ENCODE measurements at regions not wholly inside any gene's neighbourhood (a gene's known extent, or its start where the extent isn't known, plus 50 kb on each side); places are given as distances from the start of the nearest gene placed in this dataset.

DNA sequence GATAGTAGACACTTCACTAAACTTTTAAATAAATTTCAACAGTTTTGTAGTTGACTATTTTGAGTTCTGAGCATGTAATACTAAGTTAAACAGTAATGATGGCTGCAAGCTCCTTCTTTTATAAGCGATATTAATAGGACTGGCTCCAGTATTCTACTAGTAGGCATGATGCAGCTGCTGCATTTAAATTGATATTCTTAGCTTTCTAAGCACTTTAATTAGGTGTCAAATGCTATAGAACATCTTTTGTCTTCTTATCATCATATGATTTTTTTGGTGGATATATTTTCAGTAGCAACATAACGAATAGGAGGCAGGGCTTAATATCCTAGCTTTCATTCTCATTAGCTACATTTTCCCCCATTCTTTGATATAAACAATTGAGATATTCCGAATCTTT lies 141.1 kb downstream of the FBXO4 start:
- no peak overlapping the region for H2AFZ ChIP-seq (ENCODE audit: low read depth, low read length)
- CTCF ChIA-PET = interaction anchor here (1.2 to 3.9 kb wide), 3 partner anchors 10 to 823 kb away, joined by 3 to 41 read pairs (median 5); no protein-coding TSS in a partner anchor
- no peaks in the 10 kb centered on the region for H3K79me2 ChIP-seq (ENCODE audit: control insufficient read depth, insufficient read depth, low read length)
- POLR2A ChIA-PET = no interaction called here
- no peak overlapping the region for H3K4me2 ChIP-seq (ENCODE audit: insufficient read depth, low read length)
- H3K27me3 ChIP-seq (ENCODE audit: control insufficient read depth in 2 of 2, insufficient read depth in 2 of 2, low read length in 2 of 2) = no peaks in the 10 kb centered on the region
- no peaks in the 10 kb centered on the region for H3K9me3 ChIP-seq (replicated peaks; ENCODE audit: control insufficient read depth, insufficient read depth, low read length)
- H3K4me3 ChIP-seq (replicated peaks in 1 of 3; ENCODE audit: insufficient read depth in 1 of 3, low read depth in 1 of 3, low read length in 3 of 3) = no peak overlapping the region
- H3K9me1 ChIP-seq (replicated peaks; ENCODE audit: control insufficient read depth, extremely low read depth, insufficient read depth, low read length) = no peaks in the 10 kb centered on the region
- no peak for DNase-seq (ENCODE audit: low read depth, low spot score)
- no peak for FAIRE-seq
- BruUV-seq (replicated peaks) = no TSS peak
- intact Hi-C loops (cut with micrococcal nuclease) (no loop called here), dilution Hi-C loops (cut with MboI; ENCODE audit: extremely low pct_ligation_motif_present, low sequenced_read_pairs) (no loop called here)
- no peaks in the 10 kb centered on the region for H4K20me1 ChIP-seq (replicated peaks; ENCODE audit: control insufficient read depth, extremely low read depth, insufficient read depth, low read length)
- H3K4me1 ChIP-seq (ENCODE audit: control insufficient read depth, extremely low read depth, insufficient read depth, low read length) = no peaks in the 10 kb centered on the region
- no peak overlapping the region for H3K27ac ChIP-seq (ENCODE audit: insufficient read depth, low read depth, low read length)
- no peaks in the 10 kb centered on the region for H3K36me3 ChIP-seq (ENCODE audit: control insufficient read depth in 2 of 2, extremely low read depth in 1 of 2, insufficient read depth in 2 of 2, low read length in 2 of 2)
- no peak overlapping the region for H3K9ac ChIP-seq (replicated peaks; ENCODE audit: extremely low read depth, insufficient read depth, low read length)
- TF ChIP-seq FOS (IDR thresholded peaks at IDR 0.05; ENCODE audit: borderline replicate concordance, insufficient read depth, low read length) = no peak
- no peak for TF ChIP-seq GATA2 (IDR thresholded peaks at IDR 0.05; ENCODE audit: insufficient read depth, insufficient read length, low read depth, low read length)
- TF ChIP-seq MYC (IDR thresholded peaks at IDR 0.05; ENCODE audit: low read depth, low read length) = no peak
- TF ChIP-seq POLR2A (IDR thresholded peaks at IDR 0.05; ENCODE audit: low read depth, low read length) = no peak
- TF ChIP-seq MAX (IDR thresholded peaks at IDR 0.05; ENCODE audit: insufficient read depth, insufficient read length) = no peak
- TF ChIP-seq JUN (IDR thresholded peaks at IDR 0.05; ENCODE audit: borderline replicate concordance, insufficient read depth, insufficient read length, low read depth) = no peak
- TF ChIP-seq POLR2AphosphoS5 (IDR thresholded peaks at IDR 0.05; ENCODE audit: insufficient read depth, low read depth, low read length) = no peak
- no peak for TF ChIP-seq EZH2 (IDR thresholded peaks at IDR 0.05; ENCODE audit: borderline replicate concordance, low read depth, low read length, severe bottlenecking)
- TF ChIP-seq, protein P1, sequence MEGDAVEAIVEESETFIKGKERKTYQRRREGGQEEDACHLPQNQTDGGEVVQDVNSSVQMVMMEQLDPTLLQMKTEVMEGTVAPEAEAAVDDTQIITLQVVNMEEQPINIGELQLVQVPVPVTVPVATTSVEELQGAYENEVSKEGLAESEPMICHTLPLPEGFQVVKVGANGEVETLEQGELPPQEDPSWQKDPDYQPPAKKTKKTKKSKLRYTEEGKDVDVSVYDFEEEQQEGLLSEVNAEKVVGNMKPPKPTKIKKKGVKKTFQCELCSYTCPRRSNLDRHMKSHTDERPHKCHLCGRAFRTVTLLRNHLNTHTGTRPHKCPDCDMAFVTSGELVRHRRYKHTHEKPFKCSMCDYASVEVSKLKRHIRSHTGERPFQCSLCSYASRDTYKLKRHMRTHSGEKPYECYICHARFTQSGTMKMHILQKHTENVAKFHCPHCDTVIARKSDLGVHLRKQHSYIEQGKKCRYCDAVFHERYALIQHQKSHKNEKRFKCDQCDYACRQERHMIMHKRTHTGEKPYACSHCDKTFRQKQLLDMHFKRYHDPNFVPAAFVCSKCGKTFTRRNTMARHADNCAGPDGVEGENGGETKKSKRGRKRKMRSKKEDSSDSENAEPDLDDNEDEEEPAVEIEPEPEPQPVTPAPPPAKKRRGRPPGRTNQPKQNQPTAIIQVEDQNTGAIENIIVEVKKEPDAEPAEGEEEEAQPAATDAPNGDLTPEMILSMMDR (IDR thresholded peaks at IDR 0.05; ENCODE audit: extremely low read depth in 1 of 2, insufficient read depth in 1 of 2, low read depth in 1 of 2, low read length in 2 of 2) = no peak

Measured in endothelial cell of umbilical vein (primary cell).